ENCODE measurements at regions not wholly inside any gene's neighbourhood (a gene's known extent, or its start where the extent isn't known, plus 50 kb on each side); places are given as distances from the start of the nearest gene placed in this dataset.

- H3K27ac ChIP-seq = no peak overlapping the region
- TF ChIP-seq, protein P1, sequence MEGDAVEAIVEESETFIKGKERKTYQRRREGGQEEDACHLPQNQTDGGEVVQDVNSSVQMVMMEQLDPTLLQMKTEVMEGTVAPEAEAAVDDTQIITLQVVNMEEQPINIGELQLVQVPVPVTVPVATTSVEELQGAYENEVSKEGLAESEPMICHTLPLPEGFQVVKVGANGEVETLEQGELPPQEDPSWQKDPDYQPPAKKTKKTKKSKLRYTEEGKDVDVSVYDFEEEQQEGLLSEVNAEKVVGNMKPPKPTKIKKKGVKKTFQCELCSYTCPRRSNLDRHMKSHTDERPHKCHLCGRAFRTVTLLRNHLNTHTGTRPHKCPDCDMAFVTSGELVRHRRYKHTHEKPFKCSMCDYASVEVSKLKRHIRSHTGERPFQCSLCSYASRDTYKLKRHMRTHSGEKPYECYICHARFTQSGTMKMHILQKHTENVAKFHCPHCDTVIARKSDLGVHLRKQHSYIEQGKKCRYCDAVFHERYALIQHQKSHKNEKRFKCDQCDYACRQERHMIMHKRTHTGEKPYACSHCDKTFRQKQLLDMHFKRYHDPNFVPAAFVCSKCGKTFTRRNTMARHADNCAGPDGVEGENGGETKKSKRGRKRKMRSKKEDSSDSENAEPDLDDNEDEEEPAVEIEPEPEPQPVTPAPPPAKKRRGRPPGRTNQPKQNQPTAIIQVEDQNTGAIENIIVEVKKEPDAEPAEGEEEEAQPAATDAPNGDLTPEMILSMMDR (conservative IDR thresholded peaks at IDR 0.05) = no peak
- TF ChIP-seq EZH2 (IDR thresholded peaks at IDR 0.05; ENCODE audit: low read depth) = no peak
- intact Hi-C loops (cut with micrococcal nuclease; ENCODE audit: unreplicated experiment) = loop anchor here (10.0 kb wide), 1 partner anchor 525 kb away; no protein-coding TSS in a partner anchor
- POLR2A ChIA-PET (ENCODE audit: unreplicated experiment) = no interaction called here
- DNase-seq = no peak
- H2AFZ ChIP-seq = no peak overlapping the region
- no TSS peak for BruUV-seq (replicated peaks)
- H4K20me1 ChIP-seq (ENCODE audit: insufficient read depth) = no peaks in the 10 kb centered on the region
- no peaks in the 10 kb centered on the region for H3K36me3 ChIP-seq (ENCODE audit: low read depth)
- no peaks in the 10 kb centered on the region for H3K27me3 ChIP-seq (ENCODE audit: insufficient read depth, low read depth)
- CTCF ChIA-PET = no interaction called here
- H3K79me2 ChIP-seq (ENCODE audit: low read depth) = no peaks in the 10 kb centered on the region
- H3K9me2 ChIP-seq (ENCODE audit: insufficient read depth) = no peaks in the 10 kb centered on the region; the same call in 1 of the 2 replicates
- H3K4me2 ChIP-seq = no peak overlapping the region
- no peaks in the 10 kb centered on the region for H3K4me1 ChIP-seq (replicated peaks; ENCODE audit: insufficient read depth)
- H3F3A ChIP-seq (ENCODE audit: insufficient read depth, low read depth) = no peaks in the 10 kb centered on the region
- no peaks in the 10 kb centered on the region for H3K9me3 ChIP-seq (ENCODE audit: insufficient read depth, low read depth)
- no peak overlapping the region for H3K4me3 ChIP-seq
These were observed 102.1 kb upstream of the PMCH start for GRCh38 chr12:102299731-102300130.

DNA sequence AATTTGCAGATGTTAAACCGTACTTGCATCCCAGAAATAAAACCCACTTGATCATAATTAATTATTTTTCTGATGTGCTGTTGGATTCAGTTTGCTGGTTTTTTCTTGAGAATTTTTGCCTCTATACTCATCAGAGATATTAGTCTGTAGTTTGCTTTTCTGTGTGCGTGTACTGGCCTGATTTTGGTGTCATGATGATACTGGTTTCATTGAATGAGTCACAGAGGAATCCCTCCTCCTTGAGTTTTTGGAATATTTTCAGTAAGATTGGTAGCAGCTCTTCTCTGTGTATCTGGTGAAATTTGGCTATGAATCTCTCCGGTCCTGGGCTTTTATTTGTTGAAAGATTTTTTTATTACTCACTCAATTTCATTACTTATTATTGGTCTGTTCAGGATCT lies 100.4 kb upstream of the PMCH start:
- BruUV-seq (replicated peaks) = no TSS peak
- Histone ChIP-seq H3K9me3 (ENCODE audit: insufficient read depth, low read depth) (no peaks in the 10 kb centered on the region), H3K79me2 (ENCODE audit: low read depth) (no peaks in the 10 kb centered on the region), H3K9me2 (ENCODE audit: insufficient read depth) (no peaks in the 10 kb centered on the region; the same call in 1 of the 2 replicates), H4K20me1 (ENCODE audit: insufficient read depth) (no peaks in the 10 kb centered on the region), H3K36me3 (ENCODE audit: low read depth) (no peaks in the 10 kb centered on the region), H2AFZ (no peak overlapping the region), H3K27me3 (ENCODE audit: insufficient read depth, low read depth) (no peaks in the 10 kb centered on the region), H3K27ac (no peak overlapping the region), H3K4me1 (replicated peaks; ENCODE audit: insufficient read depth) (no peaks in the 10 kb centered on the region), H3F3A (ENCODE audit: insufficient read depth, low read depth) (no peaks in the 10 kb centered on the region), H3K4me3 (no peak overlapping the region), H3K4me2 (no peak overlapping the region)
- POLR2A ChIA-PET (ENCODE audit: unreplicated experiment) = no interaction called here
- DNase-seq = no peak
- TF ChIP-seq, protein P1 (conservative IDR thresholded peaks at IDR 0.05) = no peak
- no peak for TF ChIP-seq EZH2 (IDR thresholded peaks at IDR 0.05; ENCODE audit: low read depth)
- intact Hi-C loops (cut with micrococcal nuclease; ENCODE audit: unreplicated experiment) = no loop called here
- CTCF ChIA-PET = no interaction called here

GRCh38 chr12:102297412-102297811 lies 99.8 kb upstream of the PMCH start:
- Histone ChIP-seq H4K20me1 (ENCODE audit: insufficient read depth) (no peaks in the 10 kb centered on the region), H3K27ac (no peak overlapping the region), H3K9me3 (ENCODE audit: insufficient read depth, low read depth) (no peaks in the 10 kb centered on the region), H3K4me1 (replicated peaks; ENCODE audit: insufficient read depth) (no peaks in the 10 kb centered on the region), H2AFZ (no peak overlapping the region), H3K36me3 (ENCODE audit: low read depth) (no peaks in the 10 kb centered on the region), H3K4me2 (no peak overlapping the region), H3K9me2 (ENCODE audit: insufficient read depth) (no peaks in the 10 kb centered on the region; the same call in 1 of the 2 replicates), H3K4me3 (no peak overlapping the region), H3K79me2 (ENCODE audit: low read depth) (no peaks in the 10 kb centered on the region), H3F3A (ENCODE audit: insufficient read depth, low read depth) (no peaks in the 10 kb centered on the region), H3K27me3 (ENCODE audit: insufficient read depth, low read depth) (no peaks in the 10 kb centered on the region)
- DNase-seq = no peak
- TF ChIP-seq, protein P1 (conservative IDR thresholded peaks at IDR 0.05) = no peak
- TF ChIP-seq EZH2 (IDR thresholded peaks at IDR 0.05; ENCODE audit: low read depth) = no peak
- intact Hi-C loops (cut with micrococcal nuclease; ENCODE audit: unreplicated experiment) = no loop called here
- ChIA-PET POLR2A (ENCODE audit: unreplicated experiment) (no interaction called here), CTCF (no interaction called here)
- no TSS peak for BruUV-seq (replicated peaks)
